ENCODE measurements at regions not wholly inside any gene's neighbourhood (a gene's known extent, or its start where the extent isn't known, plus 50 kb on each side); places are given as distances from the start of the nearest gene placed in this dataset.

GRCh38 chr14:80271389-80271788 is 60.1 kb upstream of the DIO2 start:
- H3K9me3 Mint-ChIP-seq (ENCODE audit: insufficient read depth), result peaks cover 2% of the 10 kb centered on the region
- no peaks in the 10 kb centered on the region for H3K4me1 ChIP-seq (ENCODE audit: control insufficient read depth in 2 of 2, insufficient read depth in 2 of 2, low read length in 2 of 2)
- CTCF ChIA-PET, result no interaction called here
- ATAC-seq (ENCODE audit: low read depth), result no peak
- intact Hi-C loops (cut with micrococcal nuclease), result no loop called here
- H3K27me3 Mint-ChIP-seq, result no peaks in the 10 kb centered on the region
- H3K4me3 Mint-ChIP-seq, result no peak overlapping the region
- no peak overlapping the region for H3K4me3 ChIP-seq (ENCODE audit: control extremely low read depth in 1 of 5, extremely low read depth in 1 of 5, insufficient read depth in 1 of 5, low read depth in 2 of 5, low read length in 4 of 5)
- TF ChIP-seq, protein P1, sequence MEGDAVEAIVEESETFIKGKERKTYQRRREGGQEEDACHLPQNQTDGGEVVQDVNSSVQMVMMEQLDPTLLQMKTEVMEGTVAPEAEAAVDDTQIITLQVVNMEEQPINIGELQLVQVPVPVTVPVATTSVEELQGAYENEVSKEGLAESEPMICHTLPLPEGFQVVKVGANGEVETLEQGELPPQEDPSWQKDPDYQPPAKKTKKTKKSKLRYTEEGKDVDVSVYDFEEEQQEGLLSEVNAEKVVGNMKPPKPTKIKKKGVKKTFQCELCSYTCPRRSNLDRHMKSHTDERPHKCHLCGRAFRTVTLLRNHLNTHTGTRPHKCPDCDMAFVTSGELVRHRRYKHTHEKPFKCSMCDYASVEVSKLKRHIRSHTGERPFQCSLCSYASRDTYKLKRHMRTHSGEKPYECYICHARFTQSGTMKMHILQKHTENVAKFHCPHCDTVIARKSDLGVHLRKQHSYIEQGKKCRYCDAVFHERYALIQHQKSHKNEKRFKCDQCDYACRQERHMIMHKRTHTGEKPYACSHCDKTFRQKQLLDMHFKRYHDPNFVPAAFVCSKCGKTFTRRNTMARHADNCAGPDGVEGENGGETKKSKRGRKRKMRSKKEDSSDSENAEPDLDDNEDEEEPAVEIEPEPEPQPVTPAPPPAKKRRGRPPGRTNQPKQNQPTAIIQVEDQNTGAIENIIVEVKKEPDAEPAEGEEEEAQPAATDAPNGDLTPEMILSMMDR (IDR thresholded peaks at IDR 0.05), result no peak
- no peak for TF ChIP-seq EZH2 (IDR thresholded peaks at IDR 0.05; ENCODE audit: borderline replicate concordance, insufficient read depth, low read depth, low read length, poor library complexity, severe bottlenecking)
- H3K36me3 ChIP-seq (replicated peaks in 1 of 2; ENCODE audit: control extremely low read depth in 1 of 2, control insufficient read depth in 1 of 2, extremely low read depth in 1 of 2, insufficient read depth in 2 of 2, low read length in 1 of 2), result no peaks in the 10 kb centered on the region
- H3K4me1 Mint-ChIP-seq, result no peaks in the 10 kb centered on the region
- H3K79me2 ChIP-seq (ENCODE audit: control insufficient read depth, insufficient read depth, low read length), result no peaks in the 10 kb centered on the region
- H2AFZ ChIP-seq (ENCODE audit: insufficient read depth, low read depth, low read length, poor library complexity, severe bottlenecking), result no peak overlapping the region
- POLR2A ChIA-PET, result no interaction called here
- H3K4me2 ChIP-seq (replicated peaks; ENCODE audit: low read depth, low read length, poor library complexity, severe bottlenecking), result no peak overlapping the region
- no peak overlapping the region for H3K27ac Mint-ChIP-seq
- no peaks in the 10 kb centered on the region for H4K20me1 ChIP-seq (ENCODE audit: control insufficient read depth, insufficient read depth, low read length, poor library complexity, severe bottlenecking)
- WGBS (ENCODE audit: insufficient coverage), result no CpG with 5 or more reads among the region's 1 CpG
- no peak for DNase-seq
- H3K9me3 ChIP-seq (ENCODE audit: control extremely low read depth in 1 of 3, control insufficient read depth in 2 of 3, insufficient read depth in 1 of 3, low read length in 2 of 3), result no peaks in the 10 kb centered on the region
- no peak overlapping the region for H3K27ac ChIP-seq (ENCODE audit: low read length in 2 of 2)
- H3K9ac ChIP-seq (ENCODE audit: low read length), result no peak overlapping the region
- no peaks in the 10 kb centered on the region for H3K27me3 ChIP-seq (replicated peaks in 1 of 4; ENCODE audit: control extremely low read depth in 1 of 4, control insufficient read depth in 3 of 4, insufficient read depth in 4 of 4, low read length in 3 of 4)

GRCh38 chr14:80269353-80269925 is 58.1 kb upstream of the DIO2 start:
- POLR2A ChIA-PET, result no interaction called here
- WGBS (ENCODE audit: insufficient coverage), result 71% methylated on average over 3 of the region's 4 CpGs
- Histone ChIP-seq H3K9ac (ENCODE audit: low read length) (no peak overlapping the region), H3K36me3 (replicated peaks in 1 of 2; ENCODE audit: control extremely low read depth in 1 of 2, control insufficient read depth in 1 of 2, extremely low read depth in 1 of 2, insufficient read depth in 2 of 2, low read length in 1 of 2) (no peaks in the 10 kb centered on the region), H3K9me3 (ENCODE audit: control extremely low read depth in 1 of 3, control insufficient read depth in 2 of 3, insufficient read depth in 1 of 3, low read length in 2 of 3) (no peaks in the 10 kb centered on the region), H2AFZ (ENCODE audit: insufficient read depth, low read depth, low read length, poor library complexity, severe bottlenecking) (no peak overlapping the region), H3K27me3 (replicated peaks in 1 of 4; ENCODE audit: control extremely low read depth in 1 of 4, control insufficient read depth in 3 of 4, insufficient read depth in 4 of 4, low read length in 3 of 4) (no peaks in the 10 kb centered on the region), H3K79me2 (ENCODE audit: control insufficient read depth, insufficient read depth, low read length) (no peaks in the 10 kb centered on the region), H3K4me1 (ENCODE audit: control insufficient read depth in 2 of 2, insufficient read depth in 2 of 2, low read length in 2 of 2) (no peaks in the 10 kb centered on the region), H3K4me2 (replicated peaks; ENCODE audit: low read depth, low read length, poor library complexity, severe bottlenecking) (no peak overlapping the region), H4K20me1 (ENCODE audit: control insufficient read depth, insufficient read depth, low read length, poor library complexity, severe bottlenecking) (no peaks in the 10 kb centered on the region), H3K4me3 (ENCODE audit: control extremely low read depth in 1 of 5, extremely low read depth in 1 of 5, insufficient read depth in 1 of 5, low read depth in 2 of 5, low read length in 4 of 5) (no peak overlapping the region), H3K27ac (ENCODE audit: low read length in 2 of 2) (no peak overlapping the region)
- Mint-ChIP-seq H3K27ac (no peak overlapping the region), H3K4me3 (no peak overlapping the region), H3K4me1 (no peaks in the 10 kb centered on the region), H3K9me3 (ENCODE audit: insufficient read depth) (no peaks in the 10 kb centered on the region), H3K27me3 (no peaks in the 10 kb centered on the region)
- DNase-seq, result no peak
- no peak for TF ChIP-seq EZH2 (IDR thresholded peaks at IDR 0.05; ENCODE audit: borderline replicate concordance, insufficient read depth, low read depth, low read length, poor library complexity, severe bottlenecking)
- TF ChIP-seq, protein P1 (IDR thresholded peaks at IDR 0.05), result no peak
- intact Hi-C loops (cut with micrococcal nuclease), result no loop called here
- no peak for ATAC-seq (ENCODE audit: low read depth)
- CTCF ChIA-PET, result no interaction called here
